NOMO-1 (cell line): ENCODE measurements at regions not wholly inside any gene's neighbourhood (a gene's known extent, or its start where the extent isn't known, plus 50 kb on each side); places are given as distances from the start of the nearest gene placed in this dataset.

Experiments used
- DNase-seq, 2 experiments: peaks; one replicate each; lab custom pipeline; 2025; ENCODE audit not compliant: unreplicated experiment in 2 of 2; lab: John Stamatoyannopoulos, UW

GRCh38 chr5:92390657-92391056 lies 1007.5 kb upstream of the ARRDC3 start:
- no peak for DNase-seq

- DNase-seq: no peak
Observed at GRCh38 chr5:92380069-92380770, 997.1 kb upstream of the ARRDC3 start.

DNA sequence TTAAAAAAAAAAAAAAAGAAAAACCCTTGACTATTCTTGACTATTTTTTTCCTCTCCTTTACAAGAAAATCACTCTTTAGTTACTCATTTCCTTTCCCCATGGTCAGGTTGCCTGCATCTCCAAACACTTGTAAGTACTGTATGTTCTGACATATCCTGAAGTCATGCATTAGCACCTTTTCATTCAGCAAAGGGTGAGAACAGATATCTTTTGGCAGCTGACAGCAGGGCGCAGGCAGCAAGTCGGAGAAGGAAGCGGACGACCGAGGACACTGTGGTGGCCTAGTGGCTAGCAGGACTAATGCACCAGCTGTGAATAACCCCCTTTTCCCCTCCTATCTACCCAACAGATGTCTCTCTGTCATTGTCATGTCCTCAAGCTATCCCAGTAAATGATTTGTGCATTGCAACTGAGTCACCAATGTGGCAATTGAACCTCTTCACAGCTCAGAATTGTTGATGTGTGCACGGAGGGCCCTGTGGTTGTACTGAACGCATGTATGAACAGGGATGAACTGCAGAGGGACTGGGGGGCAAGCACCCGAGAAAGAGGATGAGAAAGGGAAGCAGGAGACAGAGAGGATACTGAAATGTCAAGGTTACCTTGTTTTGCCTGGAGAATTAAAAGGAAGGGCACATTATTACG lies 996.0 kb upstream of the ARRDC3 start:
- DNase-seq: no peak

DNA sequence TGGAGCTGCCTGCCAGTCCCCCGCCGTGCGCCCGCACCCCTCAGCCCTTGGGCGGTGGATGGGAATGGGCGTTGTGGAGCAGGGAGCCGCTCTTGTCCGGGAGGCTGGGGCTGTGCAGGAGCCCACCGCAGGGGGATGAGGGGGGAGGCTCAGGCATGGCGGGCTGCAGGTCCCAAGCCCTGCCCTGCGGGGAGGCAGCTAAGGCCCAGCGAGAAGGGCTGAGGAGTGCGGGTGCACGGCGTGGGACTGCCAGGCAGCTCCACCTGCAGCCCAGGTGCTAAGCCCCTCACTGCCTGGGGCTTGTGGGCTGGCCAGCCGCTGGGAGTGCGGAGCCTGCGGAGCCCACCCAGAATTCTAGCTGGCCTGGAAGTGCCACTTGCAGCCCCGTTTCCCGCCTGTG lies 991.7 kb upstream of the ARRDC3 start:
- no peak for DNase-seq

GRCh38 chr5:92372766-92373165 lies 989.6 kb upstream of the ARRDC3 start:
- DNase-seq: no peak

GRCh38 chr5:92371889-92372235 lies 988.7 kb upstream of the ARRDC3 start:
- DNase-seq: no peak

GRCh38 chr5:92371171-92371888 lies 988.2 kb upstream of the ARRDC3 start:
- no peak for DNase-seq

DNA sequence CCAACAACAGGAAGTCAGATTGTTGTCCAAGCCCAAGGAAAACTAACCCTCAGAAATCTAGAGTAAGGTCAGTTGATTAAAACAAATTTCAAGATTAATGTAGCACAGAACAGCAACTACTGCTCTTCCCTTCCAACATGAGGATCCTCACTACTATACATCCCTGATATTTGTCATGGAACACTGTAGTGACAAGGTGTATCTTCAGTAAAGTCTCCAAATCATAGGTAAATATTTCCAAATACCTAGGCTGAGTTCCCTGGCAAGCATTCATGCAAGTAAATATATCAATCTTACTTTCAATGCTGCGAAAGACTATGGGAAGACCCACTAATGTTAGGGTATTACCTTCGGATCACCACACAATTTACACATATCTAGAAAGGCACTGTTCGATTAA lies 986.9 kb upstream of the ARRDC3 start:
- DNase-seq: no peak

- DNase-seq: no peak
Observed at GRCh38 chr5:92369587-92369986, 986.5 kb upstream of the ARRDC3 start.

DNA sequence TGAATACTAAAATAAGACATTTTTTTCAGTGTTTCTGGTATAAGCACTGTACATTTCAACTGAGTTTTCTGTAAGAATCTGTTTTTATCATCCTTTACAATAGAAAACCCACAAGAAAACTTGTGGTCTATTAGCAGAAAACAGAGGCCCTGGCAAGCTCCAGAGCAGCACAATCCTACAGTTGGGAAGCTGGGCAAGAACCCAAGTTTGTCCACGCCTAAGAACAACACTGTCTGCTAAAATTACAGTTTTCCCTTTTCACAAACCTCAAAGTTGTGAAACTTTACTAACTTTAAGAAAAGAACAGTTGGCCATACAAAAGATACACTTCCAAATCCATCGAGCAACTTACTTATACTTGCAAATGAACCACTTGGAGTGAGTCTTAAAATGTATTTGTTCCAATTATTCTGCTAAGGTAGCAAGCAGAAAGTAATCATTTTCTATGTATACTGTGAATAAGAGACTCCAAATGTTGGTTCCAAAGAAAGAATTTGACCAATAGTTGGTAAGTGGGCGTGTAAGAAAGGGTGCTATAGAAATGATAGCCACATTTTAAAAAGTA lies 982.0 kb upstream of the ARRDC3 start:
- no peak for DNase-seq

- no peak for DNase-seq
Observed at GRCh38 chr5:92353107-92354030, 970.3 kb upstream of the ARRDC3 start.

DNA sequence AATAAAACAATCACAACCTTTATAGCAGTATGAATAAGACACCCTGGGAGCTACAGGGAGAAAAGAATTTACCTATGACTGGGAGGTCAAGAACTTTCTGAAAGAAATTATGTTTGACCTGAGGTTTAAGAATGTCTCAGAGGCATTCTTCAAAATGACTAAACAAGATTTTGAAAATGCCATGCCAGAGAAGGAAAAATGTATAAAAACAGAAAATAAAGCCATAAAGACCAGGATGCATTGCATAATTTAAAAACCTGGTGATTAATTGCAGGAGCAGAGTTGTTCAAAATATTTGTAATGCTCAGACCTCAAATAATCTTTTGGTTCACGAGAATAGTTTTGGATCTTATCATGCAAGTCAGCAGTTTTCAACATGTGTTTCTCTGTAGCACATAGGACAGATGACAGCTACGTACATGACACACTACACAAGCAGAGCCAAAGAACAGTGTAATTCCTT lies 954.7 kb upstream of the ARRDC3 start:
- DNase-seq: no peak

DNA sequence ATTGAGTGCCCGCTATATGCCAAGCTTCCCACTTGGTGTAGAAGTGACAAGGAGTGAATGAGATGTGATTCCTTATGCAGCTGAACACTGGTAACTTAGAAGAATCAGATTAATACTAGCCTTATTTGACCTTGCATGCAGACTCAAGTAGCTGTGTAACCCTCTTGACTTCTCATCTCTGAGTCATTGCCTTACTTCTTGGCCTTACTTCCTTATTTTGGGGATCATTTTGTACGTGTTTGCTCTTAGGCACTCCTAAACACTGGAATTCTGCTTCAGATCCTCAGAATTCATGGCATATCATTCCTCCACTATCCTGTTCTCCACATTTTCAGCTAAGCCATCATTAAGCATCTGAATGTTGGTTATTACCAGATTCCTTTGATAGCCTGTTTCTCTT lies 948.9 kb upstream of the ARRDC3 start:
- no peak for DNase-seq

GRCh38 chr5:92330365-92330764 lies 947.2 kb upstream of the ARRDC3 start:
- DNase-seq: no peak

GRCh38 chr5:92329759-92330158 lies 946.6 kb upstream of the ARRDC3 start:
- no peak for DNase-seq

GRCh38 chr5:92328584-92329259 lies 945.6 kb upstream of the ARRDC3 start:
- DNase-seq: no peak

GRCh38 chr5:92320446-92320845 lies 937.3 kb upstream of the ARRDC3 start:
- no peak for DNase-seq

- DNase-seq: no peak
Observed at GRCh38 chr5:92313385-92313784, 930.3 kb upstream of the ARRDC3 start.

- no peak for DNase-seq
Observed at GRCh38 chr5:92309336-92309991, 926.3 kb upstream of the ARRDC3 start.

- DNase-seq: no peak
Observed at GRCh38 chr5:92308679-92309078, 925.6 kb upstream of the ARRDC3 start.
